NOMO-1 (cell line): ENCODE measurements at regions not wholly inside any gene's neighbourhood (a gene's known extent, or its start where the extent isn't known, plus 50 kb on each side); places are given as distances from the start of the nearest gene placed in this dataset.
A peak's percentile ranks its signal among the peaks of the same experiment; 100 is the strongest.

Experiments used
- DNase-seq, 2 experiments: peaks; one replicate each; lab custom pipeline; 2025; ENCODE audit not compliant: unreplicated experiment in 2 of 2; lab: John Stamatoyannopoulos, UW

GRCh38 chr9:134558124-134558905, 83.3 kb upstream of the COL5A1 start:
- no peak for DNase-seq

DNA sequence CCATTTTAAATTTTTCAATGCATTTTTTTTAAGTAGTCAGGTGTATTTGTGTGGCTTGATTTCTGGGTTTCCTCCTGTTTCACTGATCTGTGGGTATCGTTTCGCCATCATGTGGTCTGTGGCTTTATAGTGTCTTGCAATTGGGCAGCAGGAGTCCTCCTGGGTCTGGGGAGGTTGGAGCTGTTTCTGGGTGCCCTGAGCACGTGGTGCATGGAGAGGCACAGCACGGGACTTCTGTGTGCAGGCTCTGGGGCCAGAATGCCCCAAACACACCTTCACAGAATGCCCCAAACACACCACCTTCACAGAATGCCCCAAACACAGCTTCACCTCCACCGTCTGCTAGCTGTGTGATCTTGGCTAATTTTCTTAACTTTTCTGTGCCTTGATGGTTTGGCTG, 82.6 kb upstream of the COL5A1 start:
- DNase-seq: peak; percentile 53 to 74

DNA sequence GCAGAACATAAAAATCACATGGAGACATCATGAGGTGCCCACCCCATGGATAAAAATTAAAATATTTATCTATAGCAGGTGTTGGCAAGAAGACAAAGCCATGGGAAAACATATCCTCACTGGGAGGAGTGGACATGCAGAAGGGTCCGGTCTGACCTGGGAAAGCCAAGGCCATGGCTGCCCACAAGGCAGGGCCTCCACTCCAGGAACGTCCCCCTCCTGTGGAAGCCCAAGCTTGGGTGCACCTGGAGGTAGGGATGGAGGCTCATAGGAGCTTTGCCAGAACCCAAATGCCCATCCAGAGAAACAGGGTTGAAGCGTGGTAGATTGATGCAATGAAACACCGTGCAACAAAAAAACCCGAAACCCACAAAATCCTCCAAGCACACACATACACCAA, 81.4 kb upstream of the COL5A1 start:
- DNase-seq: no peak

GRCh38 chr9:134560654-134561053, 80.9 kb upstream of the COL5A1 start:
- peak; percentile 15 to 45 for DNase-seq

GRCh38 chr9:134561427-134562145, 80.0 kb upstream of the COL5A1 start:
- DNase-seq: no peak

DNA sequence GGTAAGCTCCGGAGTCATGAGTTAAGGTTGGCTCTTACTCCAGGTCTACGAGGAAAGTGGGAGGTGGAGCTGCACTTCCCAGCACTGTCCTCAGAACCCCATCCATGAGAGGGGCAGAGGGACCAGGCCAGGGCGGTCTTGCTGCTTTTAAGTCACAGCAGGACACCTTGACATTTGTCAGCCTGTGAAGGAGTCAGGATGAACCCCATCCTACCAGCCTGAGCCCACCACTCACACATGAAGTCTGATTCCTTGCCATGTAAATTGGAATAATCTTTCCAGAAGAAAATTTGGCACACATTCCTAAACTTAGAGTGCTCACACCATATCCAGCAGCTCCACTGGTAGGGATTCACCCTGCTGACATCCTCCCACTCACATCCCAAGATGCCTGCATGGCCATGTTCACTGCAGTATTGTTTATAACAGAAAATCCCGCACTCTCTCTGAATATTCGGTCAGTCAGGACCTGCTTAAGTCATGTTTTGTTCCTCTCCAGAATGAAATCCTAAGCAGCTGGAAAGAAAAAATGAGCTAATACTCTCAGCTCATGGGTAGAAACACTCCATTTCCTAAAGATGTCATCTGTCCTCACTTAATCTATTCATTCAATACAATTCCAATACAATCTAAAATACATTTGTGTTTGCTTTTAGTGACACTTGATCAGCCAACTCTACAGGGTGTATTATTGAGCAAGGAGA, 79.3 kb upstream of the COL5A1 start:
- DNase-seq: no peak

- DNase-seq: no peak
Observed at GRCh38 chr9:134563397-134563796, 78.2 kb upstream of the COL5A1 start.

DNA sequence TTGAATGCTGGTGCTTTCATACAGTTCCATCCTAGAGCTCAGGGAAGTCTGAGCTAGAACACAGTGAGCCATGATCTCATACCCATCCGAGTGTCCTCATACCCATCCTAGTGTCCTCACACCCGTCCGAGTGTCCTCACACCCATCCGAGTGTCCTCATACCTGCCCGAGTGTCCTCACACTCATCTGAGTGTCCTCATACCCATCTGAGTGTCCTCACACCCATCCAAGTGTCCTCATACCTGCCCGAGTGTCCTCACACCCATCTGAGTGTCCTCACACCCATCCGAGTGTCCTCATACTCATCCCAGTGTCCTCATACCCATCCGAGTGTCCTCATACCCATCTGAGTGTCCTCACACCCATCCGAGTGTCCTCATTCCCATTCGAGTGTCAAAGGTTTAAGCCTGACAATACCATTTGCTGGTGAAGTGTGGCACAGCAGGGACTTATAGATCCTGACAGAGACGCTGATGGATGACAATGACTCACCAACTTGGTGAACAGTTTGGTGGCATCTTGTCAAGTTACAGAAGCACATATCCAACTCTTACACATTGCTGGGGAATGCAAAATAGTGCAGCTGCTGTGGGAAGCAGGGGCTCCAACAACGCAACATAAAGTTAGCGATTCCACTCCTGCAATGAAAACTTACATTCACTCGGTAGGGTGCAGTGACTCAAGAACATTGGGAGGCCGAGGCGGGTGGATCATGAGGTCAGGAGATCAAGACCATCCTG, 77.0 kb upstream of the COL5A1 start:
- no peak for DNase-seq

DNA sequence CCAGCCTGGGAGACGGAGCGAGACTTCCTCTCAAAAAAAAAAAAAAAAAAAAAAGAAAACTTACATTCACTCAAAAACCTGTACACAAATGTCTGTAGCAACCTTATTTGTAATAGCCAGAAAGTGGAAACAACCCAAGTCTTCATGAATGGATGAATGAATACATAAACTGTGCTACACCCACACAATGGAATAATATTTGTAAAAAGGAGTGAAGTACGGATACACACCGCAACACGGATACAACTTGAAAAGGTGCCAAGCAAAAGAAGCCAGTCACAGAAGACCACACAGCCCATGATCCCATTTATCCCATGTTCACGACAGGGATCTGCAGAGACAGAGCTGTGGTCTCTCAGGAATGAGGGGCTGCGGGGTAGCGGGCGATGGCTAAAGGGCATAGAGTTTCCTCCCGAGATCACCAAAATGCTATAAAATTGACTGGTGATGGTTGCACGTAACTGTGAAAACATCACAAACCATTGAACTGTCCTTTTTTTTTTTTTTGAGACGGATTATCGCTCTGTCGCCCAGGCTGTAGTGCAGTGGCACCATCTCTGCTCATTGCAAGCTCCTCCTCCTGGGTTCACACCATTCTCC, 76.2 kb upstream of the COL5A1 start:
- no peak for DNase-seq

DNA sequence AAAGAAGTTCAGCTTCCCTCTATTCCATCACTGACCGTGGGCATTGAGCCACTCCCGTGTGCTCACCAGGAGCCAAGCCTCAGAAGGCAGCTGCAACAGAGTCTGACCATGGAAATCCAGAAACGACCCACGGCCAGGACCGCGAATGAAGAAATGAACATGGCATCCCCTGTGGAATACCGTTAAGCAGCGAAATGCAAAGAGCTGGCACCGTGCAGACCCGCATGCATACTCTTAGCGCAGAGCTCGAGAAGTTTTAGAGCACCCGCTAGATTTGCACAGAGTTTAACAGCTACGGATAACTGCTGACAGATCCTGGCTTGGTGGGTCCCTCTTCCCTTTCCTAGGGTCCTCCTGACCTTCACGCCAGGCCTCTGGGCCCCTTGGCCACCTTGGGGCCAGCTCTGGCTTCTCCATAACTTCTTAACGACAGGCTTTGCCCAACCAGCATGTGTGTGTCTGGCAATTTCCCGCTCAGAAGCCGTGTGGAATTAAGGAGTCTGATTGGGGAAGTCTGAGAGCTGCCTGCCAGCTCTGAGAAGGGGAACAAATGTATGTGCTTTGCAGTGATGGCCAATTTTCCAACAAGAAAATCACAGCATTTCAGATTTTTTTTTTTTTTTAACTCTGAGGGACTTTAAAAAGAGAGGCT, 75.3 kb upstream of the COL5A1 start:
- DNase-seq: no peak

DNA sequence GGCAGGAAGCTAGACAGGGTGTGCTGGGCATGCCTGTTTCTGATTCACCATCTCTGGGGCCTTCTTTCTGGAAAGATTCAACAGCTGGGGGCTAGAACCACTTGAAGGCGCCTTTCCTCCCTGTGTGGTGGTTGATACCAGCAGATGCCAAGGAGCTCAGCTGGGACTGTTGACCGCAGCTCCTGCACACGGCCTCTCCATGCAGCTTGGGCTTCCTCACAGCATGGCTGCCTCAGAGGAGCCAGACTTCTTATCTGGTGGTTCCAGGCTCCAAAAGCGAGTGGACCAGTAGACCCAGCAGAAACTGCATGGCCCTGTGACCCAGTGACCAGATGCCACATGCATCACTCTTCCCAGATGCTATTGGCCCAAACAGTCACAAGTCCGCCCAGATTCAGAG, 74.7 kb upstream of the COL5A1 start:
- no peak for DNase-seq

GRCh38 chr9:134568116-134568515, 73.5 kb upstream of the COL5A1 start:
- no peak for DNase-seq

- no peak for DNase-seq
Observed at GRCh38 chr9:134568811-134569210, 72.8 kb upstream of the COL5A1 start.

GRCh38 chr9:134569626-134570025, 72.0 kb upstream of the COL5A1 start:
- no peak for DNase-seq

GRCh38 chr9:134570151-134570621, 71.4 kb upstream of the COL5A1 start:
- no peak for DNase-seq

GRCh38 chr9:134570711-134571325, 70.8 kb upstream of the COL5A1 start:
- no peak for DNase-seq

DNA sequence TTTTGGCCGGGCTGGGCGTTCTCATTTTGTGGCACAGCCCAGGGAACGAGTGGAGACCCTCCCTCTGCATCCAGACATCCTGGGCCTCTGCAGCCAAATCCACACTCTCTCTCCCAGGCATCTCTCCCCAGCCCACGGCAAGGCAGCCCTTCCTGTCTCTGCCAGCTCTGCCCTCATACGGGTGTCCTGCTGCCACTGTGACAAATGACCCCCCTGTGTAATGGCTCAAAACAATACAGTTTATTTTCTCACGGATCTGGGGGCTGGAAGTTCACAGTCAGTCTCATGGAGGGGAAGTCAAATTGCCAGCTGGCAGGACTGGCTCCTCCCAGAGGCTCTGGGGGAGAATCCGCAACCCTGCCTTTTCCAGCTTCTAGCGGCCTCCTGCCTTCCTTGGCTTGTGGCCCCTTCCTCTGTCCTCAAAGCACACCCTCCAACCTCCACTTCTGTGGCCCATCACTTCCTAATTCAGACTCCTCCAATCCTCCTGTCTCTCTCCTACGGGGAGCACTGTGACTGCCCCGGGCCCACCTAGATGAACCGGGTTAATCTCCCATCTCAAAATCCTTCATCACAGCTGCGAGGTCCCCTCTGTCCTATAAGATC, 70.2 kb upstream of the COL5A1 start:
- no peak for DNase-seq

- no peak for DNase-seq
Observed at GRCh38 chr9:134571946-134572917, 69.4 kb upstream of the COL5A1 start.
